GM23338 (cell line): ENCODE measurements at regions not wholly inside any gene's neighbourhood (a gene's known extent, or its start where the extent isn't known, plus 50 kb on each side); places are given as distances from the start of the nearest gene placed in this dataset.

Source experiments
- ATAC-seq: fragments of 200-7000 bp; cut with Tn5 transposase; 3 replicates; pipeline ENCODE4 v1.9.1; 2020
- DNase-seq: peaks from one replicate; pipeline ENCODE4 v3.0.0-alpha.2; 2015; ENCODE audit warnings: low spot score
- H2AFZ ChIP-seq: fragments of 200-600 bp; sonication (generic); 2 replicates; pipeline ENCODE4 v1.8.0; 2016; ENCODE audit warnings: antibody characterized with exemption, mild to moderate bottlenecking, moderate library complexity
- H3F3A ChIP-seq: fragments of 200-600 bp; sonication (generic); replicated peaks from 2 replicates; pipeline ENCODE4 v1.8.0; 2017; ENCODE audit warnings: antibody characterized with exemption, mixed run types, low read depth
- H3K27ac ChIP-seq: fragments of 200-600 bp; sonication (generic); 2 replicates; pipeline ENCODE4 v1.6.1; 2016; ENCODE audit warnings: low read depth
- H3K27me3 ChIP-seq: fragments of 200-600 bp; sonication (generic); 2 replicates; pipeline ENCODE4 v1.8.0; 2016; ENCODE audit warnings: mild to moderate bottlenecking, mixed run types, moderate library complexity; ENCODE audit not compliant: insufficient read depth
- H3K36me3 ChIP-seq: fragments of 200-600 bp; sonication (generic); 2 replicates; pipeline ENCODE4 v1.8.0; 2016; ENCODE audit warnings: mild to moderate bottlenecking; ENCODE audit not compliant: insufficient read depth
- H3K4me1 ChIP-seq: fragments of 200-600 bp; sonication (generic); 2 replicates; pipeline ENCODE4 v1.8.0; 2016; ENCODE audit warnings: mild to moderate bottlenecking, moderate library complexity; ENCODE audit not compliant: insufficient read depth
- H3K4me2 ChIP-seq: fragments of 200-600 bp; sonication (generic); 2 replicates; pipeline ENCODE4 v1.7.1; 2017; ENCODE audit warnings: mixed run types
- H3K4me3 ChIP-seq: fragments of 200-600 bp; sonication (generic); 2 replicates; pipeline ENCODE4 v1.6.1; 2016; ENCODE audit warnings: mixed run types
- H3K79me2 ChIP-seq: fragments of 200-600 bp; sonication (generic); replicated peaks from 2 replicates; pipeline ENCODE4 v1.8.0; 2017; ENCODE audit warnings: mild to moderate bottlenecking; ENCODE audit not compliant: insufficient read depth
- H3K9me2 ChIP-seq: fragments of 200-600 bp; sonication (generic); 2 replicates; pipeline ENCODE4 v1.8.0; 2017; ENCODE audit not compliant: insufficient read depth
- H4K20me1 ChIP-seq: fragments of 200-600 bp; sonication (generic); replicated peaks from 2 replicates; pipeline ENCODE4 v1.8.0; 2017; ENCODE audit warnings: mild to moderate bottlenecking; ENCODE audit not compliant: insufficient read depth
- H3K27ac Mint-ChIP-seq: 2 replicates; pipeline ENCODE4 v1.8.0; 2020; ENCODE audit warnings: inconsistent platforms, mild to moderate bottlenecking, moderate library complexity, mixed read lengths
- H3K27me3 Mint-ChIP-seq: 3 replicates; pipeline ENCODE4 v1.8.0; 2022; ENCODE audit warnings: low read depth, mild to moderate bottlenecking, moderate library complexity, mixed read lengths, inconsistent platforms; ENCODE audit not compliant: insufficient read depth, poor library complexity
- H3K36me3 Mint-ChIP-seq: 3 replicates; pipeline ENCODE4 v1.8.0; 2021; ENCODE audit warnings: low read depth, mild to moderate bottlenecking, inconsistent platforms, moderate library complexity, mixed read lengths
- H3K4me1 Mint-ChIP-seq: 3 replicates; pipeline ENCODE4 v1.8.0; 2020; ENCODE audit warnings: mild to moderate bottlenecking, inconsistent platforms, mixed read lengths
- H3K4me3 Mint-ChIP-seq: 3 replicates; pipeline ENCODE4 v1.8.0; 2021; ENCODE audit warnings: moderate library complexity, mild to moderate bottlenecking, inconsistent platforms, mixed read lengths
- H3K9me3 Mint-ChIP-seq: 3 replicates; pipeline ENCODE4 v1.8.0; 2020; ENCODE audit warnings: moderate library complexity, mild to moderate bottlenecking, inconsistent platforms, mixed read lengths
- CREB1 ChIP-seq: fragments of 250-450 bp; sonication (Bioruptor Pico); IDR thresholded peaks from 2 replicates; pipeline ENCODE4 v1.5.0; 2020; ENCODE audit warnings: low read depth, mild to moderate bottlenecking, moderate library complexity
- EZH2 ChIP-seq: fragments of 200-600 bp; sonication (generic); IDR thresholded peaks from one replicate; pipeline ENCODE4 v1.8.0; 2017; ENCODE audit warnings: antibody characterized with exemption, mild to moderate bottlenecking, low read depth; ENCODE audit not compliant: unreplicated experiment
- EZH2phosphoT487 ChIP-seq: fragments of 200-600 bp; sonication (generic); IDR thresholded peaks from one replicate; pipeline ENCODE4 v1.8.1; 2018; ENCODE audit warnings: antibody characterized with exemption; ENCODE audit not compliant: unreplicated experiment
- JUNB ChIP-seq: IDR thresholded peaks from one replicate; pipeline ENCODE4 v1.6.1; 2016; ENCODE audit warnings: antibody characterized with exemption; ENCODE audit not compliant: unreplicated experiment
- NANOG ChIP-seq: IDR thresholded peaks from 2 replicates; pipeline ENCODE4 v1.6.1; 2016; ENCODE audit warnings: antibody characterized with exemption, borderline replicate concordance
- POLR2AphosphoS5 ChIP-seq: IDR thresholded peaks from 2 replicates; pipeline ENCODE4 v1.6.1; 2016; ENCODE audit warnings: antibody characterized with exemption, low read depth
- STAT1 ChIP-seq: IDR thresholded peaks from one replicate; pipeline ENCODE4 v1.6.1; 2016; ENCODE audit warnings: antibody characterized with exemption; ENCODE audit not compliant: unreplicated experiment
- ZNF114 ChIP-seq: fragments of 250-450 bp; sonication (Bioruptor Pico); IDR thresholded peaks from 2 replicates; pipeline ENCODE4 v1.5.0; 2020; ENCODE audit warnings: mild to moderate bottlenecking, moderate library complexity
- ZNF331 ChIP-seq: fragments of 250-450 bp; sonication (Bioruptor Pico); IDR thresholded peaks from 2 replicates; pipeline ENCODE4 v1.5.0; 2020; ENCODE audit warnings: low read depth, mild to moderate bottlenecking, moderate library complexity
- TF ChIP-seq, protein P1 (sequence below): fragments of 250-450 bp; sonication (Bioruptor Pico); IDR thresholded peaks from 2 replicates; pipeline ENCODE4 v1.5.0; 2020; ENCODE audit warnings: mild to moderate bottlenecking, moderate library complexity
- TF ChIP-seq, protein P2 (sequence below): IDR thresholded peaks from 2 replicates; pipeline ENCODE4 v1.6.1; 2016; ENCODE audit warnings: antibody characterized with exemption

DNA sequence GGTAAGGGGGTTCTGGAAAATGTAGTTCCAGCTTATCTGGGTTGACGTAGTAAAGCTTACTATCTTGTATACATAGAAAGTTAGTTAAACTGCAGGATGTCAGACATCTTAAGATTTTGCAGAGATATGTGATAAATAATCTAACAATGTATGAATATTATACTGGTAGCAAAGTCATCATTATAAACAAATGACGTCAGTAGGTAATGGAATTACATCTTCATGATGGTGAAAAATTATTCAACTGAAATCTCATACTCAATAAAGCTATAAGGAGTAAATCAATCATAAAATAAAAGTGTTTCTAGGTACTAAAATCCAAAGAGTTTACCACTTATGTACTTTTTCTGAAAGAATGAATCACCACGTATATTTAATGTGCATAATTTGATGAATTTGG lies 217.3 kb upstream of the CDH10 start:
- H3F3A ChIP-seq = no peaks in the 10 kb centered on the region
- peaks cover 2% of the 10 kb centered on the region; the same call in 1 of the 3 replicates for H3K4me1 Mint-ChIP-seq

More for the DNA sequence above, 217.3 kb upstream of the CDH10 start:
- Mint-ChIP-seq H3K27me3 (no peaks in the 10 kb centered on the region), H3K36me3 (no peaks in the 10 kb centered on the region), H3K27ac (no peak overlapping the region), H3K9me3 (no peaks in the 10 kb centered on the region), H3K4me3 (no peak overlapping the region)
- no peak for TF ChIP-seq EZH2
- TF ChIP-seq JUNB = no peak
- TF ChIP-seq, protein P1, sequence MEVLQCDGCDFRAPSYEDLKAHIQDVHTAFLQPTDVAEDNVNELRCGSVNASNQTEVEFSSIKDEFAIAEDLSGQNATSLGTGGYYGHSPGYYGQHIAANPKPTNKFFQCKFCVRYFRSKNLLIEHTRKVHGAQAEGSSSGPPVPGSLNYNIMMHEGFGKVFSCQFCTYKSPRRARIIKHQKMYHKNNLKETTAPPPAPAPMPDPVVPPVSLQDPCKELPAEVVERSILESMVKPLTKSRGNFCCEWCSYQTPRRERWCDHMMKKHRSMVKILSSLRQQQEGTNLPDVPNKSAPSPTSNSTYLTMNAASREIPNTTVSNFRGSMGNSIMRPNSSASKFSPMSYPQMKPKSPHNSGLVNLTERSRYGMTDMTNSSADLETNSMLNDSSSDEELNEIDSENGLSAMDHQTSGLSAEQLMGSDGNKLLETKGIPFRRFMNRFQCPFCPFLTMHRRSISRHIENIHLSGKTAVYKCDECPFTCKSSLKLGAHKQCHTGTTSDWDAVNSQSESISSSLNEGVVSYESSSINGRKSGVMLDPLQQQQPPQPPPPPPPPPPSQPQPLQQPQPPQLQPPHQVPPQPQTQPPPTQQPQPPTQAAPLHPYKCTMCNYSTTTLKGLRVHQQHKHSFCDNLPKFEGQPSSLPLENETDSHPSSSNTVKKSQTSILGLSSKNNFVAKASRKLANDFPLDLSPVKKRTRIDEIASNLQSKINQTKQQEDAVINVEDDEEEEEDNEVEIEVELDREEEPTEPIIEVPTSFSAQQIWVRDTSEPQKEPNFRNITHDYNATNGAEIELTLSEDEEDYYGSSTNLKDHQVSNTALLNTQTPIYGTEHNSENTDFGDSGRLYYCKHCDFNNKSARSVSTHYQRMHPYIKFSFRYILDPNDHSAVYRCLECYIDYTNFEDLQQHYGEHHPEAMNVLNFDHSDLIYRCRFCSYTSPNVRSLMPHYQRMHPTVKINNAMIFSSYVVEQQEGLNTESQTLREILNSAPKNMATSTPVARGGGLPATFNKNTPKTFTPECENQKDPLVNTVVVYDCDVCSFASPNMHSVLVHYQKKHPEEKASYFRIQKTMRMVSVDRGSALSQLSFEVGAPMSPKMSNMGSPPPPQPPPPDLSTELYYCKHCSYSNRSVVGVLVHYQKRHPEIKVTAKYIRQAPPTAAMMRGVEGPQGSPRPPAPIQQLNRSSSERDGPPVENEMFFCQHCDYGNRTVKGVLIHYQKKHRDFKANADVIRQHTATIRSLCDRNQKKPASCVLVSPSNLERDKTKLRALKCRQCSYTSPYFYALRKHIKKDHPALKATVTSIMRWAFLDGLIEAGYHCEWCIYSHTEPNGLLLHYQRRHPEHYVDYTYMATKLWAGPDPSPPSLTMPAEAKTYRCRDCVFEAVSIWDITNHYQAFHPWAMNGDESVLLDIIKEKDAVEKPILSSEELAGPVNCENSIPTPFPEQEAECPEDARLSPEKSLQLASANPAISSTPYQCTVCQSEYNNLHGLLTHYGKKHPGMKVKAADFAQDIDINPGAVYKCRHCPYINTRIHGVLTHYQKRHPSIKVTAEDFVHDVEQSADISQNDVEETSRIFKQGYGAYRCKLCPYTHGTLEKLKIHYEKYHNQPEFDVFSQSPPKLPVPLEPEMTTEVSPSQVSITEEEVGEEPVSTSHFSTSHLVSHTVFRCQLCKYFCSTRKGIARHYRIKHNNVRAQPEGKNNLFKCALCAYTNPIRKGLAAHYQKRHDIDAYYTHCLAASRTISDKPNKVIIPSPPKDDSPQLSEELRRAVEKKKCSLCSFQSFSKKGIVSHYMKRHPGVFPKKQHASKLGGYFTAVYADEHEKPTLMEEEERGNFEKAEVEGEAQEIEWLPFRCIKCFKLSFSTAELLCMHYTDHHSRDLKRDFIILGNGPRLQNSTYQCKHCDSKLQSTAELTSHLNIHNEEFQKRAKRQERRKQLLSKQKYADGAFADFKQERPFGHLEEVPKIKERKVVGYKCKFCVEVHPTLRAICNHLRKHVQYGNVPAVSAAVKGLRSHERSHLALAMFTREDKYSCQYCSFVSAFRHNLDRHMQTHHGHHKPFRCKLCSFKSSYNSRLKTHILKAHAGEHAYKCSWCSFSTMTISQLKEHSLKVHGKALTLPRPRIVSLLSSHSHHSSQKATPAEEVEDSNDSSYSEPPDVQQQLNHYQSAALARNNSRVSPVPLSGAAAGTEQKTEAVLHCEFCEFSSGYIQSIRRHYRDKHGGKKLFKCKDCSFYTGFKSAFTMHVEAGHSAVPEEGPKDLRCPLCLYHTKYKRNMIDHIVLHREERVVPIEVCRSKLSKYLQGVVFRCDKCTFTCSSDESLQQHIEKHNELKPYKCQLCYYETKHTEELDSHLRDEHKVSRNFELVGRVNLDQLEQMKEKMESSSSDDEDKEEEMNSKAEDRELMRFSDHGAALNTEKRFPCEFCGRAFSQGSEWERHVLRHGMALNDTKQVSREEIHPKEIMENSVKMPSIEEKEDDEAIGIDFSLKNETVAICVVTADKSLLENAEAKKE (CRISPR knock-in tag) = no peak
- TF ChIP-seq ZNF331 (CRISPR knock-in tag) = no peak
- no peak for TF ChIP-seq NANOG
- no peak for TF ChIP-seq EZH2phosphoT487
- TF ChIP-seq ZNF114 = no peak
- TF ChIP-seq POLR2AphosphoS5 = no peak
- TF ChIP-seq STAT1 = no peak
- no peak for TF ChIP-seq CREB1
- TF ChIP-seq, protein P2, sequence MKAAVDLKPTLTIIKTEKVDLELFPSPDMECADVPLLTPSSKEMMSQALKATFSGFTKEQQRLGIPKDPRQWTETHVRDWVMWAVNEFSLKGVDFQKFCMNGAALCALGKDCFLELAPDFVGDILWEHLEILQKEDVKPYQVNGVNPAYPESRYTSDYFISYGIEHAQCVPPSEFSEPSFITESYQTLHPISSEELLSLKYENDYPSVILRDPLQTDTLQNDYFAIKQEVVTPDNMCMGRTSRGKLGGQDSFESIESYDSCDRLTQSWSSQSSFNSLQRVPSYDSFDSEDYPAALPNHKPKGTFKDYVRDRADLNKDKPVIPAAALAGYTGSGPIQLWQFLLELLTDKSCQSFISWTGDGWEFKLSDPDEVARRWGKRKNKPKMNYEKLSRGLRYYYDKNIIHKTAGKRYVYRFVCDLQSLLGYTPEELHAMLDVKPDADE = no peak
- Histone ChIP-seq H3K4me1 (no peaks in the 10 kb centered on the region), H3K79me2 (no peaks in the 10 kb centered on the region), H3K4me3 (no peak overlapping the region), H3K9me2 (no peaks in the 10 kb centered on the region), H3K4me2 (no peak overlapping the region), H3K27me3 (no peaks in the 10 kb centered on the region), H4K20me1 (no peaks in the 10 kb centered on the region), H2AFZ (no peak overlapping the region), H3K27ac (no peak overlapping the region), H3K36me3 (no peaks in the 10 kb centered on the region)
- ATAC-seq (no peak), DNase-seq (no peak)
